PC-9 (cell line): ENCODE measurements at regions not wholly inside any gene's neighbourhood (a gene's known extent, or its start where the extent isn't known, plus 50 kb on each side); places are given as distances from the start of the nearest gene placed in this dataset.

Experiments
- BruUV-seq: library from RNA; stranded (reverse); fragments of 400-500 nt; replicated peaks from 2 replicates; lab custom pipeline; 2021; lab: Mats Ljungman, UMichigan
- CTCF ChIA-PET: fragments of 300-600 bp; sonication (Branson Sonifier 250); formaldehyde crosslinking; loops from one replicate; lab custom pipeline; 2022; ENCODE audit warnings: antibody characterized with exemption; lab: Charles Lee
- POLR2A ChIA-PET: fragments of 300-600 bp; sonication (Branson Sonifier 250); formaldehyde crosslinking; loops from one replicate; lab custom pipeline; 2022; ENCODE audit warnings: antibody characterized with exemption; ENCODE audit not compliant: unreplicated experiment; lab: Charles Lee
- DNase-seq, 2 experiments: peaks; one replicate each; pipeline versions ENCODE4 v3.0.0 to v3.0.0-alpha.2; 2015 to 2022; ENCODE audit warnings: mixed read lengths in 1 of 2
- H2AFZ ChIP-seq: fragments of 200-600 bp; sonication (generic); 2 replicates; pipeline ENCODE4 v1.8.1; 2017; ENCODE audit warnings: antibody characterized with exemption
- H3F3A ChIP-seq: fragments of 200-600 bp; sonication (generic); 2 replicates; pipeline ENCODE4 v1.8.1; 2017; ENCODE audit warnings: antibody characterized with exemption, mild to moderate bottlenecking, low read depth; ENCODE audit not compliant: insufficient read depth
- H3K27ac ChIP-seq: fragments of 200-600 bp; sonication (generic); 2 replicates; pipeline ENCODE4 v1.6.1; 2016; ENCODE audit warnings: mixed run types
- H3K27me3 ChIP-seq: fragments of 200-600 bp; sonication (generic); 2 replicates; pipeline ENCODE4 v1.6.1; 2016; ENCODE audit warnings: low read depth, mixed run types; ENCODE audit not compliant: insufficient read depth
- H3K36me3 ChIP-seq: fragments of 200-600 bp; sonication (generic); 2 replicates; pipeline ENCODE4 v1.6.1; 2016; ENCODE audit warnings: low read depth, mixed run types
- H3K4me1 ChIP-seq: fragments of 200-600 bp; sonication (generic); replicated peaks from 2 replicates; pipeline ENCODE4 v1.6.1; 2016; ENCODE audit warnings: mixed run types; ENCODE audit not compliant: insufficient read depth
- H3K4me2 ChIP-seq: fragments of 200-600 bp; sonication (generic); 2 replicates; pipeline ENCODE4 v1.6.1; 2017; ENCODE audit warnings: mixed run types
- H3K4me3 ChIP-seq: fragments of 200-600 bp; sonication (generic); 2 replicates; pipeline ENCODE4 v1.6.1; 2016; ENCODE audit warnings: mixed run types
- H3K79me2 ChIP-seq: fragments of 200-600 bp; sonication (generic); 2 replicates; pipeline ENCODE4 v1.6.1; 2017; ENCODE audit warnings: low read depth, mixed run types
- H3K9me2 ChIP-seq: fragments of 200-600 bp; sonication (generic); 2 replicates; pipeline ENCODE4 v1.8.1; 2017; ENCODE audit warnings: mild to moderate bottlenecking; ENCODE audit not compliant: insufficient read depth
- H3K9me3 ChIP-seq: fragments of 200-600 bp; sonication (generic); 2 replicates; pipeline ENCODE4 v1.8.1; 2016; ENCODE audit warnings: low read depth; ENCODE audit not compliant: insufficient read depth
- H4K20me1 ChIP-seq: fragments of 200-600 bp; sonication (generic); 2 replicates; pipeline ENCODE4 v1.8.1; 2017; ENCODE audit not compliant: insufficient read depth
- EZH2 ChIP-seq: fragments of 200-600 bp; sonication (generic); IDR thresholded peaks from 2 replicates; pipeline ENCODE4 v1.8.0; 2017; ENCODE audit warnings: antibody characterized with exemption, low read depth
- intact Hi-C: fragments of 100-400 bp; cut with micrococcal nuclease; formaldehyde crosslinking; loops from one replicate; pipeline ENCODE4 v1.10.0; 2022; ENCODE audit not compliant: unreplicated experiment
- TF ChIP-seq, protein P1 (sequence below): fragments of 200-600 bp; sonication (generic); conservative IDR thresholded peaks from 2 replicates; pipeline ENCODE4 v1.6.1; 2017; ENCODE audit warnings: mixed run types, antibody characterized with exemption, mild to moderate bottlenecking, moderate library complexity

DNA sequence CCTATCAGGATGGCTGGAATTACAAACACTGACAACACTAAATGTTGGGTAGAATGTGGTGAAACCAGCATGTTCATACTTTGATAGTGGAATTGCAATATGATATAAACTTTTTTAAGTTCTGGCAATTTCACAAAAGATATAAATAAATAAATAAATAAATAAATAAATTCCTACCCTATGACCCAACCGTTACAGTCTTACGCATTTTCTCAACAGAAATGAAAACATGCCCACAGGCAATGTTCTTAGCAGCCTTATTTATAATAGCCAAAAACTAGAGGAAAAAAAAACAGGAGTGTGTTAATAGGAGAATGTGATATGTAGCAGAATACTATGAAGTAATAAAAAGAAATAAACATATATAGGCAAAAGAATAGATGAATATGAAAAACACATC is 318.9 kb downstream of the IPMK start:
- TF ChIP-seq EZH2: no peak
- TF ChIP-seq, protein P1, sequence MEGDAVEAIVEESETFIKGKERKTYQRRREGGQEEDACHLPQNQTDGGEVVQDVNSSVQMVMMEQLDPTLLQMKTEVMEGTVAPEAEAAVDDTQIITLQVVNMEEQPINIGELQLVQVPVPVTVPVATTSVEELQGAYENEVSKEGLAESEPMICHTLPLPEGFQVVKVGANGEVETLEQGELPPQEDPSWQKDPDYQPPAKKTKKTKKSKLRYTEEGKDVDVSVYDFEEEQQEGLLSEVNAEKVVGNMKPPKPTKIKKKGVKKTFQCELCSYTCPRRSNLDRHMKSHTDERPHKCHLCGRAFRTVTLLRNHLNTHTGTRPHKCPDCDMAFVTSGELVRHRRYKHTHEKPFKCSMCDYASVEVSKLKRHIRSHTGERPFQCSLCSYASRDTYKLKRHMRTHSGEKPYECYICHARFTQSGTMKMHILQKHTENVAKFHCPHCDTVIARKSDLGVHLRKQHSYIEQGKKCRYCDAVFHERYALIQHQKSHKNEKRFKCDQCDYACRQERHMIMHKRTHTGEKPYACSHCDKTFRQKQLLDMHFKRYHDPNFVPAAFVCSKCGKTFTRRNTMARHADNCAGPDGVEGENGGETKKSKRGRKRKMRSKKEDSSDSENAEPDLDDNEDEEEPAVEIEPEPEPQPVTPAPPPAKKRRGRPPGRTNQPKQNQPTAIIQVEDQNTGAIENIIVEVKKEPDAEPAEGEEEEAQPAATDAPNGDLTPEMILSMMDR: no peak
- intact Hi-C loops: no loop called here
- Histone ChIP-seq H4K20me1 (no peaks in the 10 kb centered on the region), H3K9me2 (no peaks in the 10 kb centered on the region), H2AFZ (no peak overlapping the region), H3K27ac (no peak overlapping the region), H3K9me3 (0 out of 2 replicates have a peak, but pooled peaks cover 4% of the 10 kb centered on the region), H3K79me2 (no peaks in the 10 kb centered on the region), H3F3A (no peaks in the 10 kb centered on the region), H3K4me1 (no peaks in the 10 kb centered on the region), H3K4me3 (no peak overlapping the region), H3K27me3 (no peaks in the 10 kb centered on the region), H3K36me3 (no peaks in the 10 kb centered on the region), H3K4me2 (no peak overlapping the region)
- ChIA-PET POLR2A (no interaction called here), CTCF (no interaction called here)
- no TSS peak for BruUV-seq
- DNase-seq: no peak

DNA sequence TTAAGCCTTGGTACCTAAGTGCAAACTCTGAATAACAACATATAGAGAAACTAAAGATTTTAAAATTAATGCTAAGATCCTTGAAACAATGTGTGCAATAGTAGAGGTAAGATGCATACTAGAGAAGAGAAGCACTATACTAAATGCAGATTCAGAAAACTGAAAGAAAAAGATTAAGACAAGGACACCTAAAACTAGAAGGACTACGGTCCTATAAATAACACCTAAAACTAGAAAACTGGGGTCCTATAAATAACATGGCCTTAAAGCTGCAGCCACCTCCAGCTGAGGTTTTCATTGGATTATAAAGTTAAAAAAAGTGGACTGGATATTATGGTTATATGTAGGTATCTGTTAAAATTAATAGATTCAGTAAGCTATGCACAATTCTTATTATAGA is 320.9 kb downstream of the IPMK start:
- Histone ChIP-seq H3K27me3 (no peaks in the 10 kb centered on the region), H3K9me3 (0 out of 2 replicates have a peak, but pooled peaks cover 4% of the 10 kb centered on the region), H3K4me1 (no peaks in the 10 kb centered on the region), H3K9me2 (no peaks in the 10 kb centered on the region), H3K36me3 (no peaks in the 10 kb centered on the region), H3K4me2 (no peak overlapping the region), H3K4me3 (no peak overlapping the region), H2AFZ (no peak overlapping the region), H3K27ac (no peak overlapping the region), H3K79me2 (no peaks in the 10 kb centered on the region), H4K20me1 (no peaks in the 10 kb centered on the region), H3F3A (no peaks in the 10 kb centered on the region)
- no TSS peak for BruUV-seq
- POLR2A ChIA-PET: no interaction called here
- intact Hi-C loops: no loop called here
- TF ChIP-seq, protein P1: no peak
- TF ChIP-seq EZH2: no peak
- DNase-seq: no peak
- CTCF ChIA-PET: no interaction called here

DNA sequence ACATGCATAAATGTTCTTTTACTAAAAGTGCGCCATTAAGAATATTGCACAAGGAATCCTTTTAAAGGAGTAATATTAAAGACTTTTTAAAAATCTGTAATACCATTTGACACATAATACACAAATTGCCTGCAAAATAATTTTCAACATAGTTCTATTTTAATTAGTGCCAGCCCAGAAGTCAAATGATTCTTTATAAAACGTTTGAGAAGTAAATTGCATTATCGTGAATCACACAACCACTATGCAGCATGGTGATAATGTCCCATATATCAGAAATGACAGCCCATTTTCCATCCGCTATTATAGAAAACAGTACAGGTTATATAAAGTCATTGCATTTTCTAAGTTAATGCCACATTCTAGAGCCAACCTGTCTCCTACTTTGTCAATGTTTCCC is 324.0 kb downstream of the IPMK start:
- Histone ChIP-seq H3K27me3 (no peaks in the 10 kb centered on the region), H3K9me3 (0 out of 2 replicates have a peak, but pooled peaks cover 4% of the 10 kb centered on the region), H3K27ac (no peak overlapping the region), H3K36me3 (no peaks in the 10 kb centered on the region), H3K4me2 (no peak overlapping the region), H4K20me1 (no peaks in the 10 kb centered on the region), H3K79me2 (no peaks in the 10 kb centered on the region), H3K9me2 (no peaks in the 10 kb centered on the region), H3F3A (no peaks in the 10 kb centered on the region), H3K4me3 (no peak overlapping the region), H2AFZ (no peak overlapping the region), H3K4me1 (no peaks in the 10 kb centered on the region)
- CTCF ChIA-PET: no interaction called here
- BruUV-seq: no TSS peak
- intact Hi-C loops: no loop called here
- TF ChIP-seq, protein P1: no peak
- TF ChIP-seq EZH2: no peak
- no peak for DNase-seq
- POLR2A ChIA-PET: no interaction called here
